HCT116 (cell line): ENCODE measurements at regions not wholly inside any gene's neighbourhood (a gene's known extent, or its start where the extent isn't known, plus 50 kb on each side); places are given as distances from the start of the nearest gene placed in this dataset.

Source experiments
- CBX3 ChIP-seq: IDR thresholded peaks from 2 replicates; pipeline ENCODE4 v1.6.1; 2012; ENCODE audit warnings: low read depth
- CEBPB ChIP-seq: IDR thresholded peaks from 2 replicates; pipeline ENCODE4 v1.6.1; 2012; ENCODE audit warnings: low read depth
- CTCF ChIP-seq, 3 experiments: fragments of 200-600 bp in 1 of 3; sonication (generic) in 1 of 3; IDR thresholded peaks in 2 of 3; conservative IDR thresholded peaks in 1 of 3; 2 replicates each; pipeline ENCODE4 v1.5.1; 2012 to 2017; ENCODE audit warnings: low read depth in 2 of 3, low read length in 2 of 3, antibody characterized with exemption in 1 of 3, borderline replicate concordance in 1 of 3, control low read depth in 1 of 3, mild to moderate bottlenecking in 1 of 3, mixed read lengths in 1 of 3, mixed run types in 1 of 3, moderate library complexity in 1 of 3; ENCODE audit not compliant: insufficient read depth in 1 of 3
- EGR1 ChIP-seq: IDR thresholded peaks from 2 replicates; pipeline ENCODE4 v1.6.1; 2012; ENCODE audit warnings: low read depth
- ELF1 ChIP-seq: IDR thresholded peaks from 2 replicates; pipeline ENCODE4 v1.6.1; 2012; ENCODE audit warnings: low read depth, borderline replicate concordance
- EZH2 ChIP-seq: fragments of 200-600 bp; sonication (generic); IDR thresholded peaks from 2 replicates; pipeline ENCODE4 v1.6.1; 2017; ENCODE audit warnings: antibody characterized with exemption, mixed run types
- EZH2phosphoT487 ChIP-seq: fragments of 200-600 bp; IDR thresholded peaks from 2 replicates; pipeline ENCODE4 v1.6.1; 2018; ENCODE audit warnings: antibody characterized with exemption, borderline replicate concordance
- POLR2A ChIP-seq: IDR thresholded peaks from 2 replicates; pipeline ENCODE4 v1.7.0; 2011; ENCODE audit warnings: borderline replicate concordance; ENCODE audit not compliant: insufficient read depth, insufficient read length; ENCODE audit errors: extremely low read depth
- POLR2AphosphoS5 ChIP-seq: IDR thresholded peaks from 2 replicates; pipeline ENCODE4 v1.6.1; 2011; ENCODE audit warnings: mild to moderate bottlenecking, low read depth, low read length, moderate library complexity
- RAD21 ChIP-seq: IDR thresholded peaks from 2 replicates; pipeline ENCODE4 v1.6.1; 2012; ENCODE audit warnings: low read depth, mild to moderate bottlenecking
- REST ChIP-seq: IDR thresholded peaks from 2 replicates; pipeline ENCODE4 v1.6.1; 2012; ENCODE audit warnings: low read depth
- SIN3A ChIP-seq: IDR thresholded peaks from 2 replicates; pipeline ENCODE4 v1.6.1; 2012; ENCODE audit warnings: low read depth
- SRF ChIP-seq: IDR thresholded peaks from 2 replicates; pipeline ENCODE4 v1.6.1; 2012; ENCODE audit warnings: low read depth
- TF ChIP-seq, protein P1 (sequence below): IDR thresholded peaks from 2 replicates; pipeline ENCODE4 v1.6.1; 2012

- no peak for TF ChIP-seq CTCF (IDR thresholded peaks at IDR 0.05 in 2 of 3, conservative IDR thresholded peaks at IDR 0.05 in 1 of 3; ENCODE audit: borderline replicate concordance in 1 of 3, insufficient read depth in 1 of 3, low read depth in 2 of 3, low read length in 2 of 3)
- TF ChIP-seq POLR2A, result no peak
- TF ChIP-seq EGR1, result no peak
- TF ChIP-seq, protein P1, sequence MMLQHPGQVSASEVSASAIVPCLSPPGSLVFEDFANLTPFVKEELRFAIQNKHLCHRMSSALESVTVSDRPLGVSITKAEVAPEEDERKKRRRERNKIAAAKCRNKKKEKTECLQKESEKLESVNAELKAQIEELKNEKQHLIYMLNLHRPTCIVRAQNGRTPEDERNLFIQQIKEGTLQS, result no peak
- no peak for TF ChIP-seq EZH2
- TF ChIP-seq ELF1, result no peak
- no peak for TF ChIP-seq SRF
- TF ChIP-seq REST, result no peak
- no peak for TF ChIP-seq RAD21
- no peak for TF ChIP-seq CEBPB
- no peak for TF ChIP-seq POLR2AphosphoS5
- no peak for TF ChIP-seq SIN3A
- no peak for TF ChIP-seq CBX3
- no peak for TF ChIP-seq EZH2phosphoT487
Observed at GRCh38 chr4:15131551-15131950, 129.3 kb downstream of the CPEB2 start.
